ENCODE measurements at regions not wholly inside any gene's neighbourhood (a gene's known extent, or its start where the extent isn't known, plus 50 kb on each side); places are given as distances from the start of the nearest gene placed in this dataset.
"Not testable (repeated sequence)": the region's sequence is repeated elsewhere in the genome, so short reads cannot be mapped to it uniquely, and the experiment has no call there.

GRCh38 chr3:163561151-163561550, 1517.1 kb downstream of the SI start:
- TF ChIP-seq CTCF (IDR thresholded peaks at IDR 0.05; ENCODE audit: low read depth, low read length): no peak
- no peak for DNase-seq (ENCODE audit: extremely low read depth, low read depth)

- TF ChIP-seq CTCF (IDR thresholded peaks at IDR 0.05; ENCODE audit: low read depth, low read length): no peak
- no peak for DNase-seq (ENCODE audit: extremely low read depth, low read depth)
These were observed 1517.8 kb downstream of the SI start for GRCh38 chr3:163560459-163560858.

- no peak for TF ChIP-seq CTCF (IDR thresholded peaks at IDR 0.05; ENCODE audit: low read depth, low read length)
- no peak for DNase-seq (ENCODE audit: extremely low read depth, low read depth)
These were observed 1521.3 kb downstream of the SI start for GRCh38 chr3:163556813-163557523.

GRCh38 chr3:163555918-163556317, 1522.4 kb downstream of the SI start:
- TF ChIP-seq CTCF (IDR thresholded peaks at IDR 0.05; ENCODE audit: low read depth, low read length): no peak
- DNase-seq (ENCODE audit: extremely low read depth, low read depth): no peak

- no peak for TF ChIP-seq CTCF (IDR thresholded peaks at IDR 0.05; ENCODE audit: low read depth, low read length)
- DNase-seq (ENCODE audit: extremely low read depth, low read depth): no peak
These were observed 1525.7 kb downstream of the SI start for GRCh38 chr3:163552659-163552966.

GRCh38 chr3:163551915-163552658, 1526.2 kb downstream of the SI start:
- not testable (repeated sequence) for DNase-seq (ENCODE audit: extremely low read depth, low read depth)

GRCh38 chr3:163548015-163548414, 1530.3 kb downstream of the SI start:
- TF ChIP-seq CTCF (IDR thresholded peaks at IDR 0.05; ENCODE audit: low read depth, low read length): no peak
- DNase-seq (ENCODE audit: extremely low read depth, low read depth): no peak

Measured in AG09319 (cell line).